Stromal cell of bone marrow (primary cell): ENCODE measurements at regions not wholly inside any gene's neighbourhood (a gene's known extent, or its start where the extent isn't known, plus 50 kb on each side); places are given as distances from the start of the nearest gene placed in this dataset.
"Not testable (repeated sequence)": the region's sequence is repeated elsewhere in the genome, so short reads cannot be mapped to it uniquely, and the experiment has no call there.

Experiments used
- DNase-seq: peaks from one replicate; pipeline ENCODE4 v3.0.0-alpha.2; 2012; ENCODE audit warnings: low read depth

GRCh38 chr17:53046781-53047180 is 775.9 kb upstream of the KIF2B start:
- DNase-seq, result no peak

- no peak for DNase-seq
Measured at GRCh38 chr17:53039981-53040380, 782.7 kb upstream of the KIF2B start.

- DNase-seq, result no peak
Measured at GRCh38 chr17:53033297-53033696, 789.4 kb upstream of the KIF2B start.

- DNase-seq, result no peak
Measured at GRCh38 chr17:53032861-53033271, 789.9 kb upstream of the KIF2B start.

DNA sequence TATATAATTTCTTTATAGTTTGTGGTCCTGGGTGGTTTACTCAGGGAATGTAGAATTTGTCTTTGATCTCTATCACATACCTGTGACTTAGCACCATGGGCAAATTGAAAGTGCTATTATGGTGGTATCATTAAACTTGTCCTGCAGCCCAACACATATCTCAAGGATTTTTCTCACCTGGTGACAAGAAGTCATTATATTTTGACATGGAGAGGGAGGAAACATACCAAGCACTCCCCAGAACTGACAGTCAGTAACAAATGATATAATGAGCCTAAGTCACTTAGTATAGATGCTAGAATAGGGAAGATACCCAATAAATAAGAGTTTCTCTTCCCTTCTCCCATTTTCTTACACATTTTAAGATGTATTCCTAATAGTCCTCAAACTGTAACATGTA is 805.5 kb upstream of the KIF2B start:
- no peak for DNase-seq

GRCh38 chr17:53016085-53016484 is 806.6 kb upstream of the KIF2B start:
- no peak for DNase-seq

DNA sequence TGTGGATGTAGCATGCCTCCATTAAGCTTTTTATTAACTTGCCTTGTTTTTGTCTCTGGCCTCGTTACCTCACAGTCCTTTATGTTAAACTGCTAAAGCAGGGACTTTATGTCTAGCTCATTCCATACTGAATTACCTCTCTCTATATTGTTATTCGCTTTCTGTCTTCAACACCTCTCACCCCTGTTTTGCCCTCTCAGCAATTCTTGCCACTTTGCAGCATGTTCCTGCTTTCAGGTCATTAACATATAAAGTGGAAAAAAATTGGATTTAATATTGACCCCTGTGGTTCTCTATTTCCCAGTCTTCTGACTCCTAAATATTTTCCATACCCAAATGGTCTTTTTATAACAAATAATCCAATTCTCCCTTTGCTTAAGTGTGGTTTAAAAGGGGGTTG is 810.4 kb upstream of the KIF2B start:
- no peak for DNase-seq

GRCh38 chr17:53006006-53006405 is 816.7 kb upstream of the KIF2B start:
- DNase-seq, result no peak

DNA sequence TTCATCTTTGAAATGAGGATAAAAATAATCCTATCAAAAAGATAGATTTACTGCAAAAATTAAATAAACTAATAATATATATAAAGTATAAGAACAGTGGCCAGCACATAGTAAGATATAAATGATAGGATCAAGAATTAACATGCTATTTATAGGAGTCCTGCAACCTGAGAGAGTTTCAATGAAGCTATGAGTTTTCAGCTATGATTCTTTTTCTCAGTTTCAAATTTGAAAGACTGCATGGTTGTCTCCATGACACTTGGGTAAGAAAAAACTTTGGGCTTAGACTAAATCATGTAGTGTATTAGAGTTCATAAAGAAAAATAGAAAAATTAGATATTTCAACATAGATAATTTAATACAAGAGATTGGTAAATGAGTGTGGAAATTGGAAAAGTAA is 817.8 kb upstream of the KIF2B start:
- no peak for DNase-seq

- no peak for DNase-seq
Measured at GRCh38 chr17:52995881-52996280, 826.8 kb upstream of the KIF2B start.

DNA sequence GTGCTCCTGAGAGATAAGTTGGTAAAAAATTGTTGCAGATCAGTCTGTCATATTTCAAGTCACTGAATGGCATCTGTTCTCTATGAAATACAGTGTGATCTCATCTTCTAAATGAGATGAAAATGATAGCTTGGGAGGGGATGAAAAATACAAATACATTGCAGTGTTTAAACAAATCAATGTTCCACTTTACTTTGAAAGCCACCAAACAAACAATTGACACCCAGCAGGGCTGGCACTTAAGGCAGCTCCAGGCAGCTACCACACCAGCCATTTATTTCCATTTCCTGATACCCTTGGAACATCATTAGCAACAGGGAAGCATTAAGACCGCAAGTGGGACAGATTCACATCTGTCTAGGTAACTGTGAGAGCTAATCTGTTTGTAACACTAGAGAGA is 827.6 kb upstream of the KIF2B start:
- DNase-seq, result no peak

DNA sequence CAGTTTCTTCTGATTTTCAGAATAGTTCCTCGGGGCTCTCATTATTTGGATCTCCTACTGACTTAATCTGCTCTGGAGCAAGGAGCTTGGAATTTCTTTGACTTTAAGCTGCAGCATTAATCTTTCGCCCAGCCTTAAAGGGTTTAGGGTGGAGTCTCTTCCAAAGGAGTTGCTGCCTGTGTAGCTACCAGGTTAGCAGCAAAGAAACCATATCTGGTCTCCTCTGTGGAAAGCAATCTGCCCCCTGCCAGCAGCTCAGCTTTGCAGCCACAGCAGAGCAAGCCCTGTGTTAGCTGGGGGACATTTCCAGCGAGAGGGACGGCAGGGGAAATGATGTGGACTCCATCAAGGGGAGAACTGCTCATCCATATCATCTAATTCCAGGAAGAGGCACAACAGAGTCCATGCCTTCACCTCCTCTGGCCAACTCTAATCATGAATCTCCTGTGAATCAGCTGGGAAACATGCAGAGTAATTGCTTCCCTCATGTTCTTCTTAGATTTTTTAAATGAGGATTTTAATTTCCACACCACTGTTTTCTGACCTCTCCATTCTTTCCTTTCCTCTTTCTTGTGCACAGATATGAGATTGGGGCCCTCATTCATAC is 827.6 kb upstream of the CA10 start:
- no peak for DNase-seq

DNA sequence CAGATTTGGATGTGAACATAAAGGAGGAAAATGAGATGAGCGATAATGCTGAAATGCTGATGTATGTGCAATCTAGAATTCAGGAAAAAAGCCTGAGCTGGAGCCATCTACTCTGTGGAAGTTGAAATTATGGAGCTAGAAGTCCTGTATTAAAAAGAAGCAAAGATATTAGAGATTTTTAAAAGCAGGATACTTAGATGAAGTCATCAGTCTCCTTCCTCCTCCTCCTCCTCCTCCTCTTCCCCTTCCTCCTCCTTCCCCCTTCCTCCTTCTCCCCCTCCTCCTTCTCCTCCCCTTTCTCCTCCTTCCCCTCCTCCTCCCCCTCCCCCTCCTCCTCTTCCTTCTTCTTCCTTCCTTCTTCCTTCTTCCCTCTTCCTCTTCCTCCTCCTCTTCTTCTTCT is 823.8 kb upstream of the CA10 start:
- no peak for DNase-seq

GRCh38 chr17:52979921-52980320 is 821.4 kb upstream of the CA10 start:
- no peak for DNase-seq

DNA sequence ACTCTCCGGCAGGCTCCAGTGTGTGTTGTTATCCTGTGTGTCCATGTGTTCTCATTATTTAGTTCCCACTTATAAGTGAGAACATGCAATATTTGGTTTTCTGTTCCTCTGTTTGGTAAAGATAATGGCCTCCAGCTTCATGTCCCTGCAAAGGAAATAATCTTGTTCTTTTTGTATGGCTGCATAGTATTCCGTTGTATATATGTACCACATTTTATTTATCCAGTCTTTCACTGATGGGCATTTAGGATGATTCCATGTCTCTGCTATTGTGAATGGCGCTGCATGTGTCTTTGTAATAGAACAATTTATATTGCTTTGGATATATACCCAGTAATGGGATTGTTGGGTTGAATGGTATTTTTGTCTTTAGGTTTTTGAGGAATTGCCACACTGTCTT is 807.3 kb upstream of the CA10 start:
- no peak for DNase-seq

GRCh38 chr17:52961751-52962150 is 803.2 kb upstream of the CA10 start:
- DNase-seq, result not testable (repeated sequence)

- DNase-seq, result no peak
Measured at GRCh38 chr17:52957411-52957810, 798.9 kb upstream of the CA10 start.

- DNase-seq, result no peak
Measured at GRCh38 chr17:52947418-52947817, 788.9 kb upstream of the CA10 start.

- no peak for DNase-seq
Measured at GRCh38 chr17:52938623-52939230, 780.2 kb upstream of the CA10 start.

GRCh38 chr17:52930581-52930980 is 772.1 kb upstream of the CA10 start:
- DNase-seq, result no peak

DNA sequence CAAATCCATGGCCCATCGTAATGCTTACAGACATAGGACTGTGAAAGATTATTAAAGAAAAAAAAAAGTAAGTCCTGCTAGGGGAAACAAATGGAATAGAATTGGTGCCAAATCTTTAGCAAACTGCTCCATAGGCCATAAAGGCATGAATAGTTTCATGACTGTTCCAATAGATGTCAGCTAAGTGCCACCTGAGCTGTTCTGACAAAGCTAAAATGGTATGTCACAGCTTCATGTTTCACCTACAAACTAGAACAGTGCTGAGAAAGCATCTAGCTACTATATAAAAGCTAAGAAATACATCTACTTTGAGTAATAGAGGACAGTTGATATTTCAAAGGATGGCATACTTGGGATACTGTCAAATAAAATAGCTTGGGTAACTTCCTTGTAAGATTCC is 771.6 kb upstream of the CA10 start:
- DNase-seq, result no peak

DNA sequence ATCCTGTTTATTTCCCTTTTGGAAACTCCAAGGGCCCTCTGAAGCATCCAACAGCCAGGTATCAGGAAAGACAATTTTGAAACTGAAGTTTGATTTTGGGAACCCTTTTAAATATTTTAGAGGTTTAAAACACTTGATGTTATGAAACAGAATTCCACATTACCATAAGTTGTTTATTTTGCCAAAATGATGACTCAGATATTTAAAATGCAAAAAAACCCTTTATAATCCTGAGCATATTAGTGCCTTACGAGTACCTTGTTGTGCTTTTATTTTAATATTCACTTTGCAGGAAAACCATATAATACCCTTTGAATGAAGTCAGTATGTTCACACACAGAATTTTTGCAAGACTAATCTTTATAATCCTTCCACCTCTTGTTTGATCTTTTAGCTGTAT is 765.1 kb upstream of the CA10 start:
- DNase-seq, result no peak

DNA sequence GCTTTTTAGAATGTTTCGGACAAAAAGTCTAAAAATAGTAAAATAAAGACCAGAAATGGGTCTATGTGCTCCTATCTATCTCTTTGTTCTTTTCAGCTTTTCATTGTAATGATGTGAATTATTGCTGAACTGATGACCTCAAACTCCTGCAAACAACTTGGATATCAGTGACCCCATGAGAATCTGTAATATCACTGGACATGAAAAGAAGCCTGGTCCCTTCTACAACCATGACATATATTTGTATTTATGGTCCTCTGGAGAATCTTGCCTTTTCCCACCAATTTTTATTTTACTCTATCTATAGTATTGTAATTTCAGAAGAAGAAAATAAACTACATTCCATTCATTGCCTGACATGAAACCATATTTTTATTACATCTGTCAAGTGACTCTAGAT is 740.7 kb upstream of the CA10 start:
- DNase-seq, result no peak

- no peak for DNase-seq
Measured at GRCh38 chr17:52895272-52895671, 736.8 kb upstream of the CA10 start.
